Activated gamma-delta T cell treated with Interleukin-2 at 50 U/mL for 16 hours (primary cell): ENCODE measurements at regions not wholly inside any gene's neighbourhood (a gene's known extent, or its start where the extent isn't known, plus 50 kb on each side); places are given as distances from the start of the nearest gene placed in this dataset.
"Not testable (repeated sequence)": the region's sequence is repeated elsewhere in the genome, so short reads cannot be mapped to it uniquely, and the experiment has no call there.

Experiments
- DNase-seq: peaks from one replicate; pipeline ENCODE4 v3.0.0-alpha.2; 2020

GRCh38 chr3:169029674-169030285, 633.7 kb downstream of the MECOM start:
- no peak for DNase-seq

GRCh38 chr3:169028716-169029115, 634.8 kb downstream of the MECOM start:
- DNase-seq = no peak

GRCh38 chr3:169026543-169027182, 636.8 kb downstream of the MECOM start:
- no peak for DNase-seq

DNA sequence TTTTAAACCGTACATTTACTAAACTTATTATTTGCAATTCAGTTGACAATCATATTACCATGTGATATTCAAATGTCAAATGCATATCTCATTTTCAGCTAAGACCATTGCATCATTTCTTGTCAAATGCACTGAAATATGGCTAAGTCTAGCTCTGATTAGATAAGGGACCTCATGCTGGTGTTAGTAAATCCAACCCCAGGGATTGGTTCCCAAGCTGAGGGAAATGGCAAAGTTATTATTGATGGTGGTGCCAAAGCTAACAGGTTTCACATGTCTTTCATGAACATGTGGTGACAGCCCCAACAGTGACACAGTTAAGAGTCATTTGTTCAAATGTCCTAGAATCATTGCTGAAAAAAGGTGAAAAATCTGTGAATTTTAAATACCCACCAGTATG, 641.1 kb downstream of the MECOM start:
- DNase-seq = no peak

DNA sequence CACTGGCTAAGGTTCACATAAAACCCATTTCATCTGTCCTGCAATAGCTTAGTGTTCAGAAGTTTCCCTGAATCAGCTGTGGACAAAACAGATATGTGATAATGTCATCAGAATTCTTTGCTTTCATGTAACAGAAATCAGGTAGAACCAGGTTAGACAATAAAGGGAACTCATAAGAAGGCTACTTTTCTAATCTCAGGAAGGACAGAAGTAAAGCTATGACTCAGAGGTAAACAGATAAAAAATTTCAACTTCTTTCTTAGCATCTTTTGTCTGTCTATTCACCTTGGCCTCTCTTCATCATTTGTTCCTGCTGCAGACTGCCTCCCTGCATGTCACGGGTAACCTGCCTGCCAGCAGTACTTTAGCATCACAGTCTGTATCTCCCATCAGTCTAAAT, 643.1 kb downstream of the MECOM start:
- no peak for DNase-seq

DNA sequence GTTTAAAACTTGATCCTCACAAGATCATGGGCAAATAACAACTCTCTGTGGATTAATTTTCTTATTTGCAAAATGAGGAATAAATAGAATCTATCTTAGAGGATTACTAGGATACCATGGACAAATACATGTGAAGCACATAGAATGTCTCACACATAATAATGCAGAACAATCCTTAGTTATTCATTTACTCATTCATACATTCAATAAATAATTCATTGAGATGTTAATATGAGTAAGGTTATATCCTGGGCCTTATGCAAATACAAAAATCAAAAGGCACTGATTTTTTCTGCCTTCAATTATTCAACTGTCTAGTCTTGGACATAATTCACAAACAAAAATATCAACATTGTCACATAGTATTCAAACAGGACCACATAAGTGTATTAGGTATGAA, 654.1 kb downstream of the MECOM start:
- no peak for DNase-seq

DNA sequence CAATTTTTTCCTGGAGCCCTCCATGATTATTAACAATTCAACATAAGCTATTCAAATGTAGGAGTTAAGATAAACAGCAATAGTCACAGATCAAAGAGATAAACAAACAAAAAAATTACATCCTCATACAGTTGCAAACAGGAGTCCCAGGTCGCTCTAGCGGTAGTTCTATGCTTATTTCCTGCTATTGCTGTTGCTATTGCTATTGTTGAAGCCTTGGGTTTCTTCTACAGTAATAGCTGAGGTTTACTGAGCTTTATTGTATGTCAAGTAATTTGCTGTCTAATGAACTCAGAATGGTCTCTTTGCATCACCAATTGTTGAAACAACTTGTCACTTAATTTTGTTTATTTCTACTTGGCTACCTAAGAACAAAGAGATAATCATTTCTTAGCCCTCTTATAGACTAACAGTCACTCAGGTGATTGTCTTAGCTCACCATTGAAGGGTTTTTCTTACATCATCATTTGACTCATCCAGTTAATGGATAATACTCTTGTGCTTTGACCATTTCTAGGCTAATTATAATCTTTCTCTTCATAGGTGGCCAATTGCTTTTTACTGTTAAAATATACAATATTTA, 654.6 kb downstream of the MECOM start:
- DNase-seq = no peak

DNA sequence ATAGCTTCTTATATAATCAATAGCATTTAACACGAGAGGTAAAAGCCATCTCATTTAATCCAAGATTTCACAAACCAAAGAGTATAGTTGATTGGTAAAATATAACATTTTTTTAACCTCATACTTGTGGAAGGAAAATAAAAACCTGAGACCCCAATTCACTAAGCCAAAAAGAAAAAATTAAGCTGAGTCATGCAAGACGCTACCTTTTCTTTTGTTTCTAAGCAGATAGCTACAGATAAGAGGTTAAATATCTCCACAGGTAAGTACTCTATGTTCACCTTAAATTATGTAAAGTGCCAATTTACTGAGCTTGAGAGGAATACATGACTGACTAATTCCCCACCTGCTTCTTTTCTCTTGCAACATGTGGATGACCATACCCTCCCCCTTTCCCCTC, 656.4 kb downstream of the MECOM start:
- no peak for DNase-seq

DNA sequence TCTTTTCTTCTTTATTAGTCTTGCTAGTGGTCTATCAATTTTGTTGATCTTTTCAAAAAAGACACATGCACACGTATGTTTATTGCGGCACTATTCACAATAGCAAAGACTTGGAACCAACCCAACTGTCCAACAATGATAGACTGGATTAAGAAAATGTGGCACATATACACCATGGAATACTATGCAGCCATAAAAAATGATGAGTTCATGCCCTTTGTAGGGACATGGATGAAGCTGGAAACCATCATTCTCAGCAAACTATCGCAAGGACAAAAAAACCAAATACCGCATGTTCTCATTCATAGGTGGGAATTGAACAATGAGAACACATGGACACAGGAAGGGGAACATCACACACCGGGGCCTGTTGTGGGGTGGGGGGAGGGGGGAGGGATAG, 657.1 kb downstream of the MECOM start:
- not testable (repeated sequence) for DNase-seq

- DNase-seq = no peak
These were observed 660.8 kb downstream of the MECOM start for GRCh38 chr3:169002689-169003088.

DNA sequence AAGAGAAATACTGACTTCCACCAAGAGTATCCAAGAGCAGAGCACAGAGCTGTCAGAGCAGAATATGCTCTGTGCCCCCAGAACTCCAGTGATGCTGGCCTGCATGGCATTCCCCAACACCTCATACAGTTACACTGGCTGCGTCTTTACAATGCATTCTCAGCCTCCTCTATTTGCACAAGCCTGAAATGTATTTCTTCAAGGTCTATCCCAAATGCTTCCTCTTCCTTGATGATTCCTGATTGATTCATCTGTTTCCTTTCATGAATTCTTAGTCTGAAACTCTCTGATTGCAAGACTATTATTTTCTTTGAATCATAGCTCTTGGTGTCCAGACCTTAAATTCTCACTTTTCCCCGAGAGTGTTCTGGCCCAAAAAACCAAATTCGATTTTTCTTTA, 664.7 kb downstream of the MECOM start:
- no peak for DNase-seq

- no peak for DNase-seq
These were observed 666.0 kb downstream of the MECOM start for GRCh38 chr3:168997488-168997887.

DNA sequence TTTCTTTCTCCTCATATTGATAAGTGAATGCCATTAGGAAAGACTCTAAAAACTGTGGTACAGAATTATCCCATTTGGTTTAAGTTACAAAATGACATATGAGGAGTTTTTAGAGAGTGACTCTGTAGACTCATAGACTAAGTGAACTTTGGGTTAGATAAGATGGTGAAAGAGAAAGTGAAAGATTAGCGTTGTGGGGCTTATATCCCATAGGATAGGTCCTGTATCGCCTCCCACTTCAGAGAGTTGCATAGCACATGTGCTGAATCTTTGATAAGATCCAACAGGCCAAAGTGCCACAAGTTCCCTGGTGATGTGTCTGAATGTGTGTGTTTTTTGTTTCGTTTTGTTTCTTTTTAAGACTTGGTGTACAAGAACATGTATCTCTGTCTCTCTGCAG, 666.9 kb downstream of the MECOM start:
- DNase-seq = no peak

DNA sequence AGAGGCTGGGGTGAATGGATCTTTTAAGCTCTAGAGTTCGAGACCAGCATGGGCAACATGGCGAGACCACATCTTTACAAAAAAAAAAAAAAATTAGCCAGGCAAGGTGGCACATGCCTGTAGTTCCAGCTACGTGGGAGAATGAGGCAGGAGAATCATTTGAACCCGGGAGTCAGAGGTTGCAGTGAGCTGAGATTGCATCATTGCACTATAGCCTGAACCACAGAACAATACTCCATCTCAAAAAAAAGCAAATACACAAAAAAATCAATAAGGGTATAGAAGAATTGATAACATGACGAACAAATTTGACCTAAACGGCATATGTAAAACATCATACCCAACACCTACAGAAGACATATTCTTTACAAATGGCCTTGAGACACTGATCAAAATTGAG, 668.4 kb downstream of the MECOM start:
- no peak for DNase-seq

DNA sequence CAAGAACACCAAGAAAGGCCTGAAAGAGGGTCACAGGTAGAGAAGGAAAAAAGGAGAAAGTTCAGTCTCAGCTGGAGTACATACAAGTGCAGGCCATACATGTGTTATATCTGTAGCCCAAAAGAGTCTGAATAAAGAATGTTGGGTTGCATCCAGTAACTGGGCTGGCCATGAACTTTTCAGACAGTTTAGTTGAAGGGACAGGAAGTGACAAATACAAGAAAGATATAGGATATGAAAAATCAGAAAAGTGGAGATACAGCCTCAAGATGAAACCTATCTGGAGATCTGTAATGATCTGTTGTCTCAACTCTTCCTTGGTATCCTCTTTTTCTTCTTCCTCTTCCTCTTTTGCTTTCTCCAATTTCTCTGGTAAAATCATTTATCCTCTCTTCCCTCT, 671.7 kb downstream of the MECOM start:
- no peak for DNase-seq

- DNase-seq = no peak
These were observed 672.9 kb downstream of the MECOM start for GRCh38 chr3:168990621-168991020.

GRCh38 chr3:168990134-168990533, 673.4 kb downstream of the MECOM start:
- no peak for DNase-seq

- DNase-seq = no peak
These were observed 674.1 kb downstream of the MECOM start for GRCh38 chr3:168989396-168989795.

DNA sequence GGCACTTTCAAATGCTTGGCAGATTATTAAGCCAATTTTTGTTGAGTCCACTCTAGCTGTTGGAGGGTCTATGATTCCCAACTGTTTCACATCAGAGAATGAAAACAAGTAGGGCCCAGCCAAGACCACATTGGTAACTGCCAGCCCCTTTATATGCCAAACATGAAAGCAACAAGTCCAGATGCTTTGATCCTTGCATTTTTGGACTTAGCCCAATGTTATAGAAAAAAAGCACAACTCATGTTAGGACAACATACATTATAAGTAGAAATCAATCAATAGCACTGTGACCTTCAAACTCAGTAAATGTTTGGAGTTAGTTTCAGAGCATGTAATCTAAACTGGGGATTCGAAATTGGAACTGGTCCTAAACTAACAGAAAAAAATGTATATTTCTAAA, 674.7 kb downstream of the MECOM start:
- DNase-seq = no peak

- DNase-seq = no peak
These were observed 678.6 kb downstream of the MECOM start for GRCh38 chr3:168984872-168985271.

DNA sequence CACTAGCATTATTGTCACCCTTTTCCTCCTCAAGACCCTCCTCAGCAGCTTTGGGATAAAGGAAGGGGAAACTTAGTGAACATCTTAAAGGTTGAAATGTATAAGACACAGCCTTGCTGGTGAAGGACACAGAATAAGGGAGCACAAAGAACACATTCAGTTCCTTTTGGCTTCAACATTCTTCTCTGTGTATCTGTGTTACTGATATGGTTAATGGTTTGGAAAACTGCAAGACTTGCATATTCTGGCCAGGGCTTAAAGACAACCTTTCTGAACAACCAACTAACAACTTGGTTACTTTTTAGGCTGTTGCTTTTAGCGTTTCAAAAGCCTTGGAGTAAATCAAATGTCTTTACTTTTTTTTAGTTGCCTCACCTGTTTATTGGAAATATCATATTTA, 680.5 kb downstream of the MECOM start:
- no peak for DNase-seq

DNA sequence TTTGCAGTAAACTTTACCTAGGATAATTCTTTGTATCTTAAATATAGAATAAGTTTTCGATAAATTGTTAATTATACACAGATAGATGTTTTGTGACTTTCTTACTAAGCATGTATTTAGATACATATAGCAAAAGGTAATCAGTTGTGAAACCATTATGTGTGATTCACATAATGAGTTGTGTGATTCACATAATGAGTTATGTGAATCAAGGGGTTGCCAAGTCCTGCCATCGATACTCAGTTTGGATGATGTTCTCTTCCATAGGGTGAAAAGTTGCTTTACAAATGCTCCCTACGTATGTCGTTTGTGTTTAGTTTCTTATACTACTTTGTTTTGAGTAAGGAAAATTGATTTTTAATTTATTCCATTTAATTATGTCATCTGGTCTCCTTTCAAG, 682.1 kb downstream of the MECOM start:
- no peak for DNase-seq

- no peak for DNase-seq
These were observed 685.7 kb downstream of the MECOM start for GRCh38 chr3:168977716-168978374.

DNA sequence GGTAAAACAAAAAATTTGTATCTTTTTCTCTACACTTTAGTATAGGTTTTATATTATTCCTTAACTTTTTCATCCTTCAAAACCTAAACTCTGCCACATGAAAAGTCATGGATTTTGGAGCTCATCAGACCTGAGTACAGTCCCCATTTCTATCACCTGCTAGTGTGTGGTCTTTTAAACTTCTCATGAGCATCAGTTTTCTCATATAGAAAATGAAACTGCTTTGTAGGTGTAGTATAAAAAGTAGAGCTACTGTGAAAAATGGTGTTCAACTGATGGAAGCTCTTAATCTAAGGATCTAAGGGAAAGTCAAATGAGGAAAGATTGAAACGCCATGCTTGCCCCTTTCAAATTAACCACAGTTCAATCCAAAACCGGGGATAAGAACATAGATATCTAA, 686.5 kb downstream of the MECOM start:
- DNase-seq = no peak
